Heart left ventricle (tissue), 16 donors: ENCODE measurements at regions not wholly inside any gene's neighbourhood (a gene's known extent, or its start where the extent isn't known, plus 50 kb on each side); places are given as distances from the start of the nearest gene placed in this dataset.

ENCODE experiments used
- ATAC-seq, 4 donors: fragments of 200-7000 bp; cut with Tn5 transposase; one replicate each; pipeline ENCODE4 v1.9.1; 2020 to 2022; ENCODE audit warnings: moderate library complexity in 4 of 4, mild to moderate bottlenecking in 3 of 4, moderate number of reproducible peaks in 1 of 4
- DNase-seq, 5 donors: peaks; one replicate each; pipeline ENCODE4 v3.0.0-alpha.2; 2020
- H3K27ac ChIP-seq, 12 donors: fragments of 200-600 bp; sonication (generic) in 4 of 12; one replicate each; pipeline versions ENCODE4 v1.5.0 to v1.8.0; 2016 to 2022; ENCODE audit warnings: mild to moderate bottlenecking in 2 of 12
- H3K27me3 ChIP-seq, 9 donors: fragments of 200-600 bp; sonication (generic) in 2 of 9; one replicate each; pipeline versions ENCODE4 v1.5.1 to v1.8.0; 2016 to 2022; ENCODE audit warnings: mild to moderate bottlenecking in 3 of 9
- H3K36me3 ChIP-seq, 9 donors: fragments of 200-600 bp; sonication (generic) in 2 of 9; one replicate each; pipeline versions ENCODE4 v1.5.0 to v1.8.0; 2018 to 2022; ENCODE audit warnings: mild to moderate bottlenecking in 2 of 9
- H3K4me1 ChIP-seq, 12 donors: fragments of 200-600 bp; sonication (generic) in 4 of 12; one replicate each; pipeline versions ENCODE4 v1.5.0 to v1.8.0; 2016 to 2022; ENCODE audit warnings: mild to moderate bottlenecking in 3 of 12
- H3K4me3 ChIP-seq, 12 donors: fragments of 200-600 bp; sonication (generic) in 4 of 12; one replicate each; pipeline versions ENCODE4 v1.5.0 to v1.8.0; 2017 to 2022; ENCODE audit warnings: mild to moderate bottlenecking in 9 of 12, moderate library complexity in 4 of 12
- H3K9me3 ChIP-seq, 12 donors: fragments of 200-600 bp; sonication (generic) in 4 of 12; one replicate each; pipeline versions ENCODE4 v1.5.0 to v1.8.0; 2016 to 2022; ENCODE audit warnings: mild to moderate bottlenecking in 1 of 12
- CTCF ChIP-seq, 12 donors: fragments of 200-600 bp; sonication (generic) in 4 of 12; IDR thresholded peaks; one replicate each; pipeline versions ENCODE4 v1.5.0 to v1.8.0; 2018 to 2022; ENCODE audit warnings: antibody characterized with exemption in 12 of 12, mild to moderate bottlenecking in 5 of 12
- POLR2A ChIP-seq, 2 donors: fragments of 450-650 bp; IDR thresholded peaks; one replicate each; pipeline ENCODE4 v1.6.1; 2017; ENCODE audit warnings: antibody characterized with exemption in 2 of 2, mild to moderate bottlenecking in 2 of 2, moderate library complexity in 2 of 2
- WGBS, 4 donors: extraction: QIAGEN DNeasy Blood & Tissue Kit in 2 of 4; methylation state at CpG; one replicate each; pipeline versions ENCODE4 v1.1.5 to v1.1.7; 2013 to 2018; 5-methylcytosine and 5-hydroxymethylcytosine counted together
- intact Hi-C, 10 donors: fragments of 100-400 bp; cut with DNase I; formaldehyde crosslinking; loops; one replicate each; pipeline versions ENCODE4 v1.11.1 to v1.14.2; 2022
- donor health status: ischemic (EF 13 %, LVEDD 7.1; RV severe dilation, severe dysfunction).
- donor health status: healthy with polysubstance abuse.
- donor health status: DM: no; HTN: yes; CAD: no.
- donor health status: DM: no; HTN: no; CAD: no.
- donor health status: ischemic (EF 25% LVEDD 6.9; RV normal size, moderate dysfunction).
- donor health status: ischemic (EF 25% LVEDD 5.7; RV mildly dilated, moderate dysfunction).
- donor health status: healthy.
- donor health status: DM: yes; HTN: yes; CAD: no.
- donor health status: ischemic (EF 35%, LVEDD 5.7; RV mildly dilated, moderate dysfunction).
- donor health status: nonischemic (EF 11% LVEDD 7.7; RV severe dilation, severe dysfunction).
- donor health status: DM: yes; HTN: yes; CAD: no.
- donor health status: PGD.
- donor health status: ischemic (EF 29% LVEDD 5.4; RV normal size, mild dysfunction).
- donor health status: nonischemic (EF 23%, LVEDD 6.1; RV moderate dilation, normal function).

GRCh38 chrX:39582091-39582490 lies 515.7 kb downstream of the BCOR start:
- WGBS, 4 donors = 30 to 67% (median 37%) methylated on average over 3 of the region's 3 CpGs
- Histone ChIP-seq H3K36me3 (no peaks in the 10 kb centered on the region), H3K27me3 (peaks cover 0 to 8% (median 0%) of the 10 kb centered on the region in 9 donors), H3K4me3 (no peak overlapping the region), H3K9me3 (peaks cover 0 to 5% (median 0%) of the 10 kb centered on the region in 12 donors), H3K4me1 (no peaks in the 10 kb centered on the region), H3K27ac (no peak overlapping the region)
- no peak for DNase-seq
- no peak for ATAC-seq
- TF ChIP-seq CTCF (IDR thresholded peaks at IDR 0.05) = no peak
- intact Hi-C loops = no loop called here

- H3K4me3 ChIP-seq = no peak overlapping the region
- no peak for TF ChIP-seq POLR2A (IDR thresholded peaks at IDR 0.05)
- no peak for TF ChIP-seq CTCF (IDR thresholded peaks at IDR 0.05)
- 61 to 92% (median 79%) methylated on average over 4 of the region's 4 CpGs for WGBS, 4 donors
- H3K27ac ChIP-seq = no peak overlapping the region
- H3K27me3 ChIP-seq = peaks cover 0 to 7% (median 0%) of the 10 kb centered on the region in 9 donors
- peaks cover 0 to 5% (median 0%) of the 10 kb centered on the region in 12 donors for H3K9me3 ChIP-seq
- intact Hi-C loops = no loop called here
- DNase-seq (no peak), ATAC-seq (no peak)
- H3K4me1 ChIP-seq = no peaks in the 10 kb centered on the region
- no peaks in the 10 kb centered on the region for H3K36me3 ChIP-seq
These were observed 514.8 kb downstream of the BCOR start for GRCh38 chrX:39582976-39583375.

GRCh38 chrX:39585808-39586207 lies 511.9 kb downstream of the BCOR start:
- Histone ChIP-seq H3K27ac (no peak overlapping the region), H3K36me3 (no peaks in the 10 kb centered on the region), H3K4me3 (no peak overlapping the region), H3K9me3 (peaks cover 0 to 5% (median 0%) of the 10 kb centered on the region in 12 donors), H3K27me3 (peaks cover 0 to 10% (median 0%) of the 10 kb centered on the region in 9 donors), H3K4me1 (no peaks in the 10 kb centered on the region)
- TF ChIP-seq CTCF (IDR thresholded peaks at IDR 0.05) = no peak
- TF ChIP-seq POLR2A (IDR thresholded peaks at IDR 0.05) = no peak
- no peak for DNase-seq
- intact Hi-C loops = no loop called here
- WGBS, 4 donors = 71 to 86% (median 82%) methylated on average over 3 of the region's 3 CpGs
- ATAC-seq = no peak

GRCh38 chrX:39586359-39586758 lies 511.4 kb downstream of the BCOR start:
- Histone ChIP-seq H3K36me3 (no peaks in the 10 kb centered on the region), H3K27ac (no peak overlapping the region), H3K27me3 (peaks cover 0 to 13% (median 0%) of the 10 kb centered on the region in 9 donors), H3K4me1 (no peaks in the 10 kb centered on the region), H3K9me3 (peaks cover 0 to 5% (median 0%) of the 10 kb centered on the region in 12 donors), H3K4me3 (no peak overlapping the region)
- intact Hi-C loops = no loop called here
- 70 to 85% (median 75%) methylated on average over 4 of the region's 4 CpGs for WGBS, 4 donors
- TF ChIP-seq CTCF (IDR thresholded peaks at IDR 0.05) (no peak), POLR2A (IDR thresholded peaks at IDR 0.05) (no peak)
- no peak for ATAC-seq
- no peak for DNase-seq
